ENCODE measurements at regions not wholly inside any gene's neighbourhood (a gene's known extent, or its start where the extent isn't known, plus 50 kb on each side); places are given as distances from the start of the nearest gene placed in this dataset.

- no peak for TF ChIP-seq CTCF (conservative IDR thresholded peaks at IDR 0.05; ENCODE audit: low read length)
Observed at GRCh38 chr7:12862146-12862545, 174.7 kb downstream of the ARL4A start.

GRCh38 chr7:12864470-12865046, 177.1 kb downstream of the ARL4A start:
- DNase-seq (ENCODE audit: low read depth): no peak
- H3K4me3 ChIP-seq (ENCODE audit: low read length): no peak overlapping the region
- TF ChIP-seq CTCF (conservative IDR thresholded peaks at IDR 0.05; ENCODE audit: low read length): no peak

More at GRCh38 chr7:12862146-12862545, 174.7 kb downstream of the ARL4A start:
- no peak overlapping the region for H3K4me3 ChIP-seq (ENCODE audit: low read length)
- DNase-seq (ENCODE audit: low read depth): no peak

GRCh38 chr7:12865593-12865992, 178.2 kb downstream of the ARL4A start:
- H3K4me3 ChIP-seq (ENCODE audit: low read length): no peak overlapping the region
- TF ChIP-seq CTCF (conservative IDR thresholded peaks at IDR 0.05; ENCODE audit: low read length): no peak
- no peak for DNase-seq (ENCODE audit: low read depth)

GRCh38 chr7:12866207-12866606, 178.8 kb downstream of the ARL4A start:
- DNase-seq (ENCODE audit: low read depth): no peak
- no peak overlapping the region for H3K4me3 ChIP-seq (ENCODE audit: low read length)
- no peak for TF ChIP-seq CTCF (conservative IDR thresholded peaks at IDR 0.05; ENCODE audit: low read length)

- no peak for TF ChIP-seq CTCF (conservative IDR thresholded peaks at IDR 0.05; ENCODE audit: low read length)
- H3K4me3 ChIP-seq (ENCODE audit: low read length): no peak overlapping the region
- DNase-seq (ENCODE audit: low read depth): no peak
Observed at GRCh38 chr7:12868027-12868426, 180.6 kb downstream of the ARL4A start.

- no peak overlapping the region for H3K4me3 ChIP-seq (ENCODE audit: low read length)
- no peak for DNase-seq (ENCODE audit: low read depth)
- TF ChIP-seq CTCF (conservative IDR thresholded peaks at IDR 0.05; ENCODE audit: low read length): no peak
Observed at GRCh38 chr7:12870219-12870618, 182.8 kb downstream of the ARL4A start.

- no peak for DNase-seq (ENCODE audit: low read depth)
- no peak for TF ChIP-seq CTCF (conservative IDR thresholded peaks at IDR 0.05; ENCODE audit: low read length)
- H3K4me3 ChIP-seq (ENCODE audit: low read length): no peak overlapping the region
Observed at GRCh38 chr7:12872487-12872886, 185.1 kb downstream of the ARL4A start.

Data from AG10803 (cell line).